Liver (tissue), 8 donors: ENCODE measurements at regions not wholly inside any gene's neighbourhood (a gene's known extent, or its start where the extent isn't known, plus 50 kb on each side); places are given as distances from the start of the nearest gene placed in this dataset.

Experiments
- DNase-seq: peaks from one replicate; pipeline ENCODE4 v3.0.0-alpha.2; 2017; ENCODE audit warnings: low spot score
- H3K27ac ChIP-seq, 2 donors: one replicate each; pipeline ENCODE4 v1.7.0; 2013; ENCODE audit warnings: inconsistent platforms in 2 of 2, low read length in 2 of 2, control low read depth in 1 of 2, low read depth in 1 of 2, mild to moderate bottlenecking in 1 of 2
- H3K27me3 ChIP-seq, 4 donors: one replicate each; pipeline versions ENCODE4 v1.6.1 to v1.7.0; 2013; ENCODE audit warnings: low read length in 3 of 4, inconsistent platforms in 1 of 4, mild to moderate bottlenecking in 1 of 4, moderate library complexity in 1 of 4; ENCODE audit not compliant: control insufficient read depth in 4 of 4, insufficient read depth in 4 of 4
- H3K36me3 ChIP-seq, 4 donors: one replicate each; pipeline versions ENCODE4 v1.6.1 to v1.7.0; 2013; ENCODE audit warnings: low read length in 3 of 4, mild to moderate bottlenecking in 3 of 4, low read depth in 1 of 4, moderate library complexity in 1 of 4; ENCODE audit not compliant: control insufficient read depth in 4 of 4, insufficient read depth in 3 of 4
- H3K4me1 ChIP-seq, 4 donors: one replicate each; pipeline versions ENCODE4 v1.6.1 to v1.7.0; 2013; ENCODE audit warnings: low read length in 3 of 4, mild to moderate bottlenecking in 3 of 4, moderate library complexity in 1 of 4; ENCODE audit not compliant: control insufficient read depth in 4 of 4, insufficient read depth in 4 of 4
- H3K4me3 ChIP-seq, 3 donors: one replicate each; pipeline versions ENCODE4 v1.6.1 to v1.7.0; 2013; ENCODE audit warnings: low read length in 3 of 3, control low read depth in 1 of 3, low read depth in 1 of 3, mild to moderate bottlenecking in 1 of 3
- H3K9ac ChIP-seq, 2 donors: one replicate each; pipeline ENCODE4 v1.7.0; 2013; ENCODE audit warnings: low read length in 2 of 2, mild to moderate bottlenecking in 2 of 2, moderate library complexity in 2 of 2, control low read depth in 1 of 2, low read depth in 1 of 2
- H3K9me3 ChIP-seq, 4 donors: one replicate each; pipeline versions ENCODE4 v1.6.1 to v1.7.0; 2013; ENCODE audit warnings: low read length in 3 of 4; ENCODE audit not compliant: control insufficient read depth in 4 of 4
- EGR1 ChIP-seq, 2 donors: IDR thresholded peaks; 2 replicates each; pipeline ENCODE4 v1.6.1; 2016 to 2018; ENCODE audit warnings: antibody characterized with exemption in 2 of 2, low read depth in 2 of 2
- FOXA1 ChIP-seq: IDR thresholded peaks from 2 replicates; pipeline ENCODE4 v1.6.1; 2016; ENCODE audit warnings: antibody characterized with exemption
- GABPA ChIP-seq, 2 donors: IDR thresholded peaks in 1 of 2; conservative IDR thresholded peaks in 1 of 2; 2 replicates each; pipeline ENCODE4 v1.6.1; 2016; ENCODE audit warnings: antibody characterized with exemption in 2 of 2, mild to moderate bottlenecking in 1 of 2, moderate library complexity in 1 of 2
- RAD21 ChIP-seq, 2 donors: IDR thresholded peaks; 2 replicates each; pipeline ENCODE4 v1.6.1; 2016; ENCODE audit warnings: antibody characterized with exemption in 2 of 2, mild to moderate bottlenecking in 2 of 2
- SP1 ChIP-seq: IDR thresholded peaks from 2 replicates; pipeline ENCODE4 v1.6.1; 2018; ENCODE audit warnings: antibody characterized with exemption, mild to moderate bottlenecking
- TAF1 ChIP-seq: conservative IDR thresholded peaks from 2 replicates; pipeline ENCODE4 v1.6.1; 2016; ENCODE audit warnings: antibody characterized with exemption, mild to moderate bottlenecking
- YY1 ChIP-seq: IDR thresholded peaks from 2 replicates; pipeline ENCODE4 v1.6.1; 2016; ENCODE audit warnings: antibody characterized with exemption, mild to moderate bottlenecking
- WGBS: extraction: QIAGEN DNeasy Blood & Tissue Kit; methylation state at CpG from one replicate; pipeline ENCODE4 v1.1.7; 2013; 5-methylcytosine and 5-hydroxymethylcytosine counted together
- TF ChIP-seq, protein P1 (sequence below): IDR thresholded peaks from 2 replicates; pipeline ENCODE4 v1.6.1; 2016; ENCODE audit warnings: antibody characterized with exemption
- TF ChIP-seq, protein P2 (sequence below): IDR thresholded peaks from 2 replicates; pipeline ENCODE4 v1.6.1; 2016; ENCODE audit warnings: antibody characterized with exemption
- TF ChIP-seq, protein P3 (sequence below): fragments of 150-350 bp; IDR thresholded peaks from 2 replicates; pipeline ENCODE4 v1.5.1; 2017; ENCODE audit warnings: improper control_type of control experiment, low read depth, low read length; ENCODE audit not compliant: missing input control
- donor health status: healthy.
- donor health status: healthy.
- donor health status: healthy.
- donor health status: healthy.
- donor health status: healthy.

DNA sequence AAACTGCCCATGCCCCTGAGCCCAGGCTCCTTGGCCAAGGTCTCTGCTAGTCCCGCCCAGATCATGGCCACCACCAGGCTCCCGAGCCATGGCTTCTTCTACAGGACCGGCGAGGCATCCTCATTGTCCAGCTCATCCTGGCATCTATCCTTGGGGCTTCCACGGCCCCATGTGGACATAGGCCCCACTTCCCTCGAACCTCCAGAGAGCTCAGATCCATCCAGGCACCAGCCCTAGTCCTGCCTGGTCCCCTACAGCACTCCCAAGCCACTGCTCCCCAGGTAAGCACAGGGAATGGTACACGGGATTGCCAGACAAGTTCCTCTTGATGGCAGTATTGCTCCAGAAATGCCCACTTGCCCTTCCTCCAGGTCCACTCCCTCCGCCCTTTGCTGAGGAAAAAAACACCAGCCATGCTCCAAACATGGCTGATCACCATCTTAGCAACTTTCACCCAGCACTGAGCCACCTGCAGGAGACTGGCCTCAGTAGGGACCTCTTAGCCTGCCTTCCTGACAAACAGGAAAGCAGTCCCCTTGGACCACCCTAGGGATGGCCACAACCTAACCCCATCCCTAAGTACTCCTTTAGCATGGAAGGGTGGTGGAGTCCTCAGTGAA lies 272.1 kb upstream of the AGTR2 start:
- TF ChIP-seq, protein P1, sequence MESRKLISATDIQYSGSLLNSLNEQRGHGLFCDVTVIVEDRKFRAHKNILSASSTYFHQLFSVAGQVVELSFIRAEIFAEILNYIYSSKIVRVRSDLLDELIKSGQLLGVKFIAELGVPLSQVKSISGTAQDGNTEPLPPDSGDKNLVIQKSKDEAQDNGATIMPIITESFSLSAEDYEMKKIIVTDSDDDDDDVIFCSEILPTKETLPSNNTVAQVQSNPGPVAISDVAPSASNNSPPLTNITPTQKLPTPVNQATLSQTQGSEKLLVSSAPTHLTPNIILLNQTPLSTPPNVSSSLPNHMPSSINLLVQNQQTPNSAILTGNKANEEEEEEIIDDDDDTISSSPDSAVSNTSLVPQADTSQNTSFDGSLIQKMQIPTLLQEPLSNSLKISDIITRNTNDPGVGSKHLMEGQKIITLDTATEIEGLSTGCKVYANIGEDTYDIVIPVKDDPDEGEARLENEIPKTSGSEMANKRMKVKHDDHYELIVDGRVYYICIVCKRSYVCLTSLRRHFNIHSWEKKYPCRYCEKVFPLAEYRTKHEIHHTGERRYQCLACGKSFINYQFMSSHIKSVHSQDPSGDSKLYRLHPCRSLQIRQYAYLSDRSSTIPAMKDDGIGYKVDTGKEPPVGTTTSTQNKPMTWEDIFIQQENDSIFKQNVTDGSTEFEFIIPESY, result no peak
- no peak for TF ChIP-seq YY1
- TF ChIP-seq SP1, result peak; percentile 58
- TF ChIP-seq, protein P2, sequence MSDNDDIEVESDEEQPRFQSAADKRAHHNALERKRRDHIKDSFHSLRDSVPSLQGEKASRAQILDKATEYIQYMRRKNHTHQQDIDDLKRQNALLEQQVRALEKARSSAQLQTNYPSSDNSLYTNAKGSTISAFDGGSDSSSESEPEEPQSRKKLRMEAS, result no peak
- TF ChIP-seq, protein P3, sequence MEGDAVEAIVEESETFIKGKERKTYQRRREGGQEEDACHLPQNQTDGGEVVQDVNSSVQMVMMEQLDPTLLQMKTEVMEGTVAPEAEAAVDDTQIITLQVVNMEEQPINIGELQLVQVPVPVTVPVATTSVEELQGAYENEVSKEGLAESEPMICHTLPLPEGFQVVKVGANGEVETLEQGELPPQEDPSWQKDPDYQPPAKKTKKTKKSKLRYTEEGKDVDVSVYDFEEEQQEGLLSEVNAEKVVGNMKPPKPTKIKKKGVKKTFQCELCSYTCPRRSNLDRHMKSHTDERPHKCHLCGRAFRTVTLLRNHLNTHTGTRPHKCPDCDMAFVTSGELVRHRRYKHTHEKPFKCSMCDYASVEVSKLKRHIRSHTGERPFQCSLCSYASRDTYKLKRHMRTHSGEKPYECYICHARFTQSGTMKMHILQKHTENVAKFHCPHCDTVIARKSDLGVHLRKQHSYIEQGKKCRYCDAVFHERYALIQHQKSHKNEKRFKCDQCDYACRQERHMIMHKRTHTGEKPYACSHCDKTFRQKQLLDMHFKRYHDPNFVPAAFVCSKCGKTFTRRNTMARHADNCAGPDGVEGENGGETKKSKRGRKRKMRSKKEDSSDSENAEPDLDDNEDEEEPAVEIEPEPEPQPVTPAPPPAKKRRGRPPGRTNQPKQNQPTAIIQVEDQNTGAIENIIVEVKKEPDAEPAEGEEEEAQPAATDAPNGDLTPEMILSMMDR, result peak; percentile 58
- peak; percentile 34 to 94 for TF ChIP-seq RAD21 (IDR thresholded peaks at IDR 0.05)
- TF ChIP-seq TAF1, result no peak
- no peak for TF ChIP-seq FOXA1
- no peak for TF ChIP-seq GABPA (IDR thresholded peaks at IDR 0.05 in 1 of 2, conservative IDR thresholded peaks at IDR 0.05 in 1 of 2)
- WGBS, result 95% methylated on average over 8 of the region's 8 CpGs
- Histone ChIP-seq H3K9ac (no peak overlapping the region), H3K36me3 (no peaks in the 10 kb centered on the region), H3K27ac (no peak overlapping the region), H3K4me1 (peaks cover 0 to 22% (median 15%) of the 10 kb centered on the region in 4 donors), H3K4me3 (peak overlapping the region in 1 of 3 donors; percentile 63), H3K9me3 (no peaks in the 10 kb centered on the region), H3K27me3 (no peaks in the 10 kb centered on the region)
- no peak for DNase-seq

DNA sequence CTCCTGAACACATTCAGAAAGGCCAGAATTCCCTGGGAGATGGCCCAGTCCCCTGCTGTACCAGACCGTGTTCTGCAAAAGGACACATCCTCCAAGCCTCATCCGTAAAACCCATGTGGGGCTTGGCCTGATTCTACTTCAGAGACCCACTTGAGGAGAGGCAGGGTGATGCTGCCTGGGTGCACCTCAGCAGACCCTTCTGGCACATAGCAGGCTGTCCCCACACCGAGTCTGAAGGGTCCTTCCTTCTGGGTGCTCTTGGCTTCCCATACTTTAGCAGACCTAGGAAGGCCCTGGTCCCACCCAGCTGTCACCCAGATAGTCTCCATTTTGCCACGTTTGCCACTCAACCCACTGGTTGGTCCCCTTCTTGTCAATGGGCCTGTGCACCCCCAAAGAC lies 270.1 kb upstream of the AGTR2 start:
- WGBS, result 74% methylated on average over 4 of the region's 4 CpGs
- no peak for TF ChIP-seq YY1
- H3K4me1 ChIP-seq, result peaks cover 0 to 13% (median 6%) of the 10 kb centered on the region in 4 donors
- no peak overlapping the region for H3K27ac ChIP-seq
- no peaks in the 10 kb centered on the region for H3K9me3 ChIP-seq
- no peak overlapping the region for H3K9ac ChIP-seq
- H3K4me3 ChIP-seq, result no peak overlapping the region
- no peak for DNase-seq
- H3K27me3 ChIP-seq, result no peaks in the 10 kb centered on the region
- no peaks in the 10 kb centered on the region for H3K36me3 ChIP-seq

DNA sequence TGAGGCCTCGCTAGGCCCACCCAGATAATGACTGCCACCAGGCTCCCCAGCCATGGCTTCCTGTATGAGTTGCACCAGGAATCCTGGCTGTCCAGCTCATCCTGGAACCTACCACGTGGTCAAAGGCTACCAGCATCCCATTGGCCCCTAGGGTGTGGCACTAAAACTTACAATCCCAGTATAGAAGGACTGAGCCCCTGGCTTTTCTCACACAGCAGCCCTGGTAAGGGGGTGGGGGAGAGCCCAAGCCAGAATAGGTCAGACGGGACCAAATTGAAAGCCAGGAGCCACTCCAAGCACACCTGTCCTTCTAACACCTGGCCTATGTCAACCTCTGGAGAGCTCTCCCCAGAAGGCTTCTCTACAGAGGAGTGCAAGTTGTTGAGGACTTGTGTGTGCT lies 269.3 kb upstream of the AGTR2 start:
- Histone ChIP-seq H3K36me3 (no peaks in the 10 kb centered on the region), H3K9ac (no peak overlapping the region), H3K4me1 (peaks cover 0 to 13% (median 6%) of the 10 kb centered on the region in 4 donors), H3K9me3 (no peaks in the 10 kb centered on the region), H3K27ac (no peak overlapping the region), H3K4me3 (no peak overlapping the region), H3K27me3 (no peaks in the 10 kb centered on the region)
- TF ChIP-seq FOXA1, result no peak
- no peak for TF ChIP-seq EGR1 (IDR thresholded peaks at IDR 0.05; ENCODE audit: low read depth in 2 of 2)
- 93% methylated on average over 3 of the region's 3 CpGs for WGBS
- DNase-seq, result no peak
